H9 (cell line): ENCODE measurements at regions not wholly inside any gene's neighbourhood (a gene's known extent, or its start where the extent isn't known, plus 50 kb on each side); places are given as distances from the start of the nearest gene placed in this dataset.
"Not testable (repeated sequence)": the region's sequence is repeated elsewhere in the genome, so short reads cannot be mapped to it uniquely, and the experiment has no call there.

Source experiments
- DNase-seq: peaks from one replicate; pipeline ENCODE4 v3.0.0-alpha.2; 2017
- H2AFZ ChIP-seq: one replicate; pipeline ENCODE4 v1.6.1; 2013; ENCODE audit warnings: mild to moderate bottlenecking, low read length, control low read depth, moderate library complexity
- H2AK5ac ChIP-seq: 2 replicates; pipeline ENCODE4 v1.6.1; 2013; ENCODE audit warnings: low read length, control low read depth, mixed read lengths; ENCODE audit not compliant: insufficient read length
- H2BK120ac ChIP-seq: one replicate; pipeline ENCODE4 v1.6.1; 2013; ENCODE audit warnings: low read depth, mild to moderate bottlenecking, low read length, control low read depth, inconsistent platforms; ENCODE audit not compliant: poor library complexity, severe bottlenecking
- H2BK12ac ChIP-seq: 2 replicates; pipeline ENCODE4 v1.6.1; 2013; ENCODE audit warnings: low read length, control low read depth, mixed read lengths, low read depth; ENCODE audit not compliant: insufficient read length
- H2BK15ac ChIP-seq: 2 replicates; pipeline ENCODE4 v1.6.1; 2013; ENCODE audit warnings: low read depth, low read length, control low read depth
- H2BK20ac ChIP-seq: one replicate; pipeline ENCODE4 v1.6.1; 2013; ENCODE audit warnings: low read depth, mild to moderate bottlenecking, low read length, control low read depth, inconsistent platforms; ENCODE audit not compliant: poor library complexity, severe bottlenecking
- H2BK5ac ChIP-seq: 2 replicates; pipeline ENCODE4 v1.6.1; 2013; ENCODE audit warnings: low read length, control low read depth, mixed read lengths; ENCODE audit not compliant: insufficient read length
- H3K14ac ChIP-seq: 2 replicates; pipeline ENCODE4 v1.6.1; 2013; ENCODE audit warnings: low read length, control low read depth; ENCODE audit not compliant: insufficient read depth
- H3K18ac ChIP-seq: 2 replicates; pipeline ENCODE4 v1.6.1; 2013; ENCODE audit warnings: low read depth, mild to moderate bottlenecking, mixed read lengths, low read length, control low read depth; ENCODE audit not compliant: insufficient read length
- H3K23ac ChIP-seq: 2 replicates; pipeline ENCODE4 v1.6.1; 2013; ENCODE audit warnings: low read length, control low read depth, mixed read lengths, low read depth; ENCODE audit not compliant: insufficient read length
- H3K23me2 ChIP-seq: 2 replicates; pipeline ENCODE4 v1.6.1; 2013; ENCODE audit warnings: low read depth, mild to moderate bottlenecking, mixed read lengths, low read length, control low read depth; ENCODE audit not compliant: insufficient read length, poor library complexity, severe bottlenecking
- H3K27ac ChIP-seq: 2 replicates; pipeline ENCODE4 v1.5.1; 2013; ENCODE audit warnings: low read length, control low read depth, mixed read lengths, low read depth; ENCODE audit not compliant: insufficient read length
- H3K27me3 ChIP-seq: 2 replicates; pipeline ENCODE4 v1.6.1; 2013; ENCODE audit warnings: low read length, control low read depth, inconsistent platforms; ENCODE audit not compliant: insufficient read depth
- H3K4ac ChIP-seq: 2 replicates; pipeline ENCODE4 v1.6.1; 2013; ENCODE audit warnings: low read depth, mild to moderate bottlenecking, control low read depth, inconsistent platforms, low read length, moderate library complexity
- H3K4me1 ChIP-seq: 2 replicates; pipeline ENCODE4 v1.6.1; 2013; ENCODE audit warnings: low read length, control low read depth, inconsistent platforms; ENCODE audit not compliant: insufficient read depth
- H3K4me2 ChIP-seq: 2 replicates; pipeline ENCODE4 v1.6.1; 2013; ENCODE audit warnings: low read length, control low read depth, mixed read lengths; ENCODE audit not compliant: insufficient read length, insufficient read depth
- H3K56ac ChIP-seq: 2 replicates; pipeline ENCODE4 v1.6.1; 2013; ENCODE audit warnings: low read depth, mild to moderate bottlenecking, mixed read lengths, low read length, control low read depth; ENCODE audit not compliant: insufficient read length
- H3K79me1 ChIP-seq: 2 replicates; pipeline ENCODE4 v1.6.1; 2013; ENCODE audit warnings: low read depth, mild to moderate bottlenecking, moderate library complexity, low read length, control low read depth, inconsistent platforms; ENCODE audit not compliant: insufficient read depth, poor library complexity, severe bottlenecking
- H3K79me2 ChIP-seq: 2 replicates; pipeline ENCODE4 v1.6.1; 2013; ENCODE audit warnings: low read length, control low read depth, inconsistent platforms; ENCODE audit not compliant: insufficient read depth
- H3K9ac ChIP-seq: 2 replicates; pipeline ENCODE4 v1.6.1; 2013; ENCODE audit warnings: low read length, control low read depth, mixed read lengths; ENCODE audit not compliant: insufficient read length; ENCODE audit errors: extremely low read depth
- H3K9me3 ChIP-seq: one replicate; pipeline ENCODE4 v1.6.1; 2013; ENCODE audit warnings: low read depth, low read length, inconsistent platforms; ENCODE audit not compliant: control insufficient read depth
- H3T11ph ChIP-seq: one replicate; pipeline ENCODE4 v1.6.1; 2013; ENCODE audit warnings: mild to moderate bottlenecking, low read length, control low read depth, inconsistent platforms
- H4K20me1 ChIP-seq: one replicate; pipeline ENCODE4 v1.6.1; 2013; ENCODE audit not compliant: control insufficient read depth, insufficient read length, insufficient read depth
- H4K5ac ChIP-seq: 2 replicates; pipeline ENCODE4 v1.6.1; 2013; ENCODE audit warnings: low read depth, mild to moderate bottlenecking, mixed read lengths, low read length, control low read depth; ENCODE audit not compliant: insufficient read length
- H4K8ac ChIP-seq: replicated peaks from 2 replicates; pipeline ENCODE4 v1.6.1; 2013; ENCODE audit warnings: low read length, control low read depth, mixed read lengths, low read depth; ENCODE audit not compliant: insufficient read length
- H4K91ac ChIP-seq: 2 replicates; pipeline ENCODE4 v1.6.1; 2013; ENCODE audit warnings: low read depth, mild to moderate bottlenecking, moderate library complexity, mixed read lengths, low read length, control low read depth; ENCODE audit not compliant: insufficient read length
- H3K27ac Mint-ChIP-seq, 3 experiments: 2 replicates in 2 of 3; 3 replicates in 1 of 3; pipeline ENCODE4 v1.8.0; 2020 to 2021; ENCODE audit warnings: mixed read lengths in 3 of 3, mild to moderate bottlenecking in 1 of 3, moderate library complexity in 1 of 3
- H3K27me3 Mint-ChIP-seq: 2 replicates; pipeline ENCODE4 v1.8.0; 2021; ENCODE audit warnings: low read depth, mild to moderate bottlenecking, moderate library complexity, mixed read lengths
- H3K36me3 Mint-ChIP-seq, 3 experiments: 2 replicates in 2 of 3; 3 replicates in 1 of 3; pipeline ENCODE4 v1.8.0; 2020 to 2021; ENCODE audit warnings: low read depth in 3 of 3, mixed read lengths in 3 of 3; ENCODE audit not compliant: insufficient read depth in 1 of 3
- H3K4me1 Mint-ChIP-seq, 2 experiments: 2 replicates each; pipeline ENCODE4 v1.8.0; 2020; ENCODE audit warnings: mixed read lengths in 2 of 2
- H3K4me3 Mint-ChIP-seq, 2 experiments: 2 replicates in 1 of 2; 3 replicates in 1 of 2; pipeline ENCODE4 v1.8.0; 2020 to 2021; ENCODE audit warnings: mild to moderate bottlenecking in 2 of 2, mixed read lengths in 2 of 2, moderate library complexity in 1 of 2
- H3K9me3 Mint-ChIP-seq, 2 experiments: 2 replicates in 1 of 2; 3 replicates in 1 of 2; pipeline ENCODE4 v1.8.0; 2020; ENCODE audit warnings: mild to moderate bottlenecking in 2 of 2, mixed read lengths in 2 of 2, moderate library complexity in 1 of 2
- WGBS: extraction: QIAGEN DNeasy Blood & Tissue Kit; methylation state at CpG from one replicate; pipeline ENCODE4 v1.1.7; 2013; ENCODE audit warnings: missing lambda C conversion rate, low lambda C conversion rate, mixed read lengths; ENCODE audit not compliant: insufficient read length; ENCODE audit errors: extremely low coverage; 5-methylcytosine and 5-hydroxymethylcytosine counted together
- TF ChIP-seq, protein P1 (sequence below): fragments of 200-600 bp; sonication (generic); conservative IDR thresholded peaks from 3 replicates; pipeline ENCODE4 v1.8.0; 2021; ENCODE audit warnings: antibody characterized with exemption, mild to moderate bottlenecking

DNA sequence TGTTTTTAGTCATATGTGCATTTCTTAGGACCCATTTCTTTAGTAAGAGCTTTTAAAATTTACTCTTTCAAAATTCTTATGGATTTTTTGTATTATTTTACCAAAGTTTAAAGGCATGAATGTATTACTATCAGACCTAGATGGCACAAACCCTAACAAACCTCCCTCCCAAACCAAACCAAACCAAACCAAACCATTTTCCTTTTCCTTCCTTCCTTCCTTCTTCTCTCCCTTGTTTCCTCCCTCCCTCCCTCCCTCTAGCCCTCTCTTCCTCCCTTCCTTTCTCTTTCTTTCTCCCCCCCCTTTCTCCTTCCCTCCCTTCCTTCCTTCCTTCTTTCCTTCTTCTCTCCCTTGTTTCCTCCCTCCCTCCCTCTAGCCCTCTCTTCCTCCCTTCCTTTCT, 1001.8 kb upstream of the CITED2 start:
- no peak overlapping the region for H3K56ac ChIP-seq
- H2AFZ ChIP-seq: no peak overlapping the region
- H3K4me1 ChIP-seq: peaks cover 4% of the 10 kb centered on the region

DNA sequence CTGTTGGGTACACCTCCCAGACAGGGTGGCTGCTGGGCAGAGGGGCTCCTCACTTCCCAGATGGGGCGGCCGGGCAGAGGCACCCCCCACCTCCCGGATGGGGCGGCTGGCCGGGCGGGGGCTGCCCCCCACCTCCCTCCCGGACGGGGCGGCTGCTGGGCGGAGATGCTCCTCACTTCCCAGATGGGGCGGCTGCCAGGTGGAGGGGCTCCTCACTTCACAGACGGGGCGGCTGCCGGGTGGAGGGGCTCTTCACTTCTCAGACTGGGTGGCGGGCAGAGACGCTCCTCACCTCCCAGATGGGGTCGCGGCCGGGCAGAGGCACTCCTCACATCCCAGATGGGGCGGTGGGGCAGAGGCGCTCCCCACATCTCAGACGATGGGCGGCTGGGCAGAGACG, 999.3 kb upstream of the CITED2 start:
- H2AK5ac ChIP-seq, H2BK12ac ChIP-seq, H2BK5ac ChIP-seq, H2BK20ac ChIP-seq, DNase-seq, H3K4me1 Mint-ChIP-seq, H4K8ac ChIP-seq, H3K4me1 ChIP-seq, H3K18ac ChIP-seq, H3K14ac ChIP-seq, H4K5ac ChIP-seq, H3K23ac ChIP-seq, H3K9ac ChIP-seq, H3K23me2 ChIP-seq, H3K79me1 ChIP-seq, H2AFZ ChIP-seq, H3K56ac ChIP-seq, H3K27me3 ChIP-seq, H3K27me3 Mint-ChIP-seq, H2BK120ac ChIP-seq, H3K4me2 ChIP-seq, H3K27ac ChIP-seq, H3K9me3 ChIP-seq, H3K4me3 Mint-ChIP-seq, H3K4ac ChIP-seq, H3K27ac Mint-ChIP-seq, H4K20me1 ChIP-seq, H3K79me2 ChIP-seq, H3T11ph ChIP-seq, H2BK15ac ChIP-seq, H4K91ac ChIP-seq: not testable (repeated sequence)
- peaks cover 22 to 23% of the 10 kb centered on the region in 2 experiments for H3K9me3 Mint-ChIP-seq
- peaks cover 5 to 17% (median 12%) of the 10 kb centered on the region in 3 experiments for H3K36me3 Mint-ChIP-seq
- WGBS: no CpG with 5 or more reads among the region's 24 CpGs

More for the DNA sequence above, 1001.8 kb upstream of the CITED2 start:
- H3K4ac ChIP-seq: no peak overlapping the region
- H2BK5ac ChIP-seq: no peak overlapping the region
- Mint-ChIP-seq H3K27ac (no peak overlapping the region), H3K36me3 (peaks cover 5 to 17% (median 12%) of the 10 kb centered on the region in 3 experiments), H3K27me3 (no peaks in the 10 kb centered on the region; the same call in 1 of the 2 replicates), H3K9me3 (peaks cover 22 to 23% of the 10 kb centered on the region in 2 experiments), H3K4me1 (peaks cover 4 to 5% of the 10 kb centered on the region in 2 experiments), H3K4me3 (no peak overlapping the region)
- H2BK15ac ChIP-seq: no peak overlapping the region
- H3K18ac ChIP-seq: no peak overlapping the region
- H4K91ac ChIP-seq: no peak overlapping the region
- H3K23ac ChIP-seq: no peak overlapping the region
- TF ChIP-seq, protein P1, sequence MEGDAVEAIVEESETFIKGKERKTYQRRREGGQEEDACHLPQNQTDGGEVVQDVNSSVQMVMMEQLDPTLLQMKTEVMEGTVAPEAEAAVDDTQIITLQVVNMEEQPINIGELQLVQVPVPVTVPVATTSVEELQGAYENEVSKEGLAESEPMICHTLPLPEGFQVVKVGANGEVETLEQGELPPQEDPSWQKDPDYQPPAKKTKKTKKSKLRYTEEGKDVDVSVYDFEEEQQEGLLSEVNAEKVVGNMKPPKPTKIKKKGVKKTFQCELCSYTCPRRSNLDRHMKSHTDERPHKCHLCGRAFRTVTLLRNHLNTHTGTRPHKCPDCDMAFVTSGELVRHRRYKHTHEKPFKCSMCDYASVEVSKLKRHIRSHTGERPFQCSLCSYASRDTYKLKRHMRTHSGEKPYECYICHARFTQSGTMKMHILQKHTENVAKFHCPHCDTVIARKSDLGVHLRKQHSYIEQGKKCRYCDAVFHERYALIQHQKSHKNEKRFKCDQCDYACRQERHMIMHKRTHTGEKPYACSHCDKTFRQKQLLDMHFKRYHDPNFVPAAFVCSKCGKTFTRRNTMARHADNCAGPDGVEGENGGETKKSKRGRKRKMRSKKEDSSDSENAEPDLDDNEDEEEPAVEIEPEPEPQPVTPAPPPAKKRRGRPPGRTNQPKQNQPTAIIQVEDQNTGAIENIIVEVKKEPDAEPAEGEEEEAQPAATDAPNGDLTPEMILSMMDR: no peak
- H4K8ac ChIP-seq: no peak overlapping the region
- H4K5ac ChIP-seq: no peak overlapping the region
- no peak overlapping the region for H3K4me2 ChIP-seq
- no peak for DNase-seq
- no peaks in the 10 kb centered on the region for H3K9me3 ChIP-seq
- H3K27ac ChIP-seq: no peak overlapping the region
- no peaks in the 10 kb centered on the region for H4K20me1 ChIP-seq
- no peak overlapping the region for H2AK5ac ChIP-seq
- no peak overlapping the region for H3T11ph ChIP-seq
- no peaks in the 10 kb centered on the region for H3K27me3 ChIP-seq
- no peak overlapping the region for H3K14ac ChIP-seq
- no peak overlapping the region for H2BK20ac ChIP-seq
- H3K23me2 ChIP-seq: no peaks in the 10 kb centered on the region
- H3K9ac ChIP-seq: no peak overlapping the region
- no peak overlapping the region for H2BK120ac ChIP-seq
- no peaks in the 10 kb centered on the region for H3K79me2 ChIP-seq
- H3K79me1 ChIP-seq: no peaks in the 10 kb centered on the region
- H2BK12ac ChIP-seq: no peak overlapping the region
